Anterior cingulate cortex (tissue), 58 donors: ENCODE measurements at regions not wholly inside any gene's neighbourhood (a gene's known extent, or its start where the extent isn't known, plus 50 kb on each side); places are given as distances from the start of the nearest gene placed in this dataset.
"Not testable (repeated sequence)": the region's sequence is repeated elsewhere in the genome, so short reads cannot be mapped to it uniquely, and the experiment has no call there.

Experiments
- DNase-seq, 58 donors: peaks; one replicate each; lab custom pipeline; 2025; lab: John Stamatoyannopoulos, UW

GRCh38 chr22:34414467-34415440, 494.5 kb upstream of the LARGE1 start:
- DNase-seq, result peak in 9 of 58 donors; percentile 0 to 6 (median 1)

GRCh38 chr22:34416022-34416860, 496.0 kb upstream of the LARGE1 start:
- peak in 2 of 58 donors; percentile 0 for DNase-seq

- DNase-seq, result not testable (repeated sequence)
Measured at GRCh38 chr22:34422948-34423347, 502.7 kb upstream of the LARGE1 start.

GRCh38 chr22:34427436-34427835, 507.2 kb upstream of the LARGE1 start:
- no peak for DNase-seq

GRCh38 chr22:34427841-34428240, 507.6 kb upstream of the LARGE1 start:
- DNase-seq, result no peak

GRCh38 chr22:34429314-34429713, 509.0 kb upstream of the LARGE1 start:
- DNase-seq, result no peak

- no peak for DNase-seq
Measured at GRCh38 chr22:34430386-34430785, 510.1 kb upstream of the LARGE1 start.

- no peak for DNase-seq
Measured at GRCh38 chr22:34434371-34434770, 514.1 kb upstream of the LARGE1 start.

- no peak for DNase-seq
Measured at GRCh38 chr22:34437140-34437539, 516.9 kb upstream of the LARGE1 start.

GRCh38 chr22:34454598-34454997, 534.3 kb upstream of the LARGE1 start:
- DNase-seq, result no peak

GRCh38 chr22:34462795-34463194, 542.5 kb upstream of the LARGE1 start:
- DNase-seq, result no peak

GRCh38 chr22:34475886-34476285, 555.6 kb upstream of the LARGE1 start:
- peak in 32 of 58 donors; percentile 0 to 64 (median 10) for DNase-seq

- DNase-seq, result no peak
Measured at GRCh38 chr22:34476762-34477161, 556.5 kb upstream of the LARGE1 start.

GRCh38 chr22:34481090-34481489, 560.8 kb upstream of the LARGE1 start:
- no peak for DNase-seq

GRCh38 chr22:34486381-34486780, 566.1 kb upstream of the LARGE1 start:
- no peak for DNase-seq

- DNase-seq, result no peak
Measured at GRCh38 chr22:34489861-34490260, 569.6 kb upstream of the LARGE1 start.

- DNase-seq, result no peak
Measured at GRCh38 chr22:34490886-34491285, 570.6 kb upstream of the LARGE1 start.

GRCh38 chr22:34493486-34493885, 572.5 kb upstream of the ISX start:
- no peak for DNase-seq

- peak in 1 of 58 donors; percentile 1 for DNase-seq
Measured at GRCh38 chr22:34501366-34501965, 564.5 kb upstream of the ISX start.

GRCh38 chr22:34502821-34503220, 563.1 kb upstream of the ISX start:
- no peak for DNase-seq

GRCh38 chr22:34508797-34509196, 557.2 kb upstream of the ISX start:
- DNase-seq, result no peak
